HEK293 (cell line): ENCODE measurements at regions not wholly inside any gene's neighbourhood (a gene's known extent, or its start where the extent isn't known, plus 50 kb on each side); places are given as distances from the start of the nearest gene placed in this dataset.
"Not testable (repeated sequence)": the region's sequence is repeated elsewhere in the genome, so short reads cannot be mapped to it uniquely, and the experiment has no call there.

Experiments
- CTCF ChIA-PET: fragments of 350-600 bp; formaldehyde crosslinking; extraction: SDS; loops from one replicate; lab custom pipeline; 2021; ENCODE audit warnings: antibody characterized with exemption; lab: Yijun Ruan, JAX
- POLR2A ChIA-PET: fragments of 300-600 bp; formaldehyde crosslinking; extraction: SDS; loops from one replicate; lab custom pipeline; 2020; ENCODE audit warnings: antibody characterized with exemption, inconsistent platforms; lab: Yijun Ruan, JAX
- H3K27ac ChIP-seq: fragments of 200-500 bp; sonication (Bioruptor generic); 2 replicates; pipeline ENCODE4 v1.5.1; 2014; ENCODE audit warnings: low read depth, low read length, control low read depth, inconsistent platforms; ENCODE audit errors: extremely low read depth
- H3K36me3 ChIP-seq, 2 experiments: fragments of 200-500 bp in 1 of 2; sonication (Bioruptor generic) in 1 of 2; 1 replicate in 1 of 2; 2 replicates in 1 of 2; pipeline ENCODE4 v1.5.1; 2014 to 2017; ENCODE audit warnings: inconsistent platforms in 2 of 2, low read length in 2 of 2; ENCODE audit not compliant: control insufficient read depth in 2 of 2, insufficient read depth in 1 of 2
- H3K4me1 ChIP-seq: fragments of 200-500 bp; sonication (Bioruptor generic); 2 replicates; pipeline ENCODE4 v1.5.1; 2014; ENCODE audit warnings: mild to moderate bottlenecking, low read length, inconsistent platforms; ENCODE audit not compliant: control insufficient read depth, insufficient read depth
- H3K4me3 ChIP-seq: 2 replicates; pipeline ENCODE4 v1.5.1; 2011; ENCODE audit warnings: low read depth, mild to moderate bottlenecking, control low read depth, low read length, moderate library complexity
- H3K9me3 ChIP-seq: fragments of 200-500 bp; sonication (Bioruptor generic); 2 replicates; pipeline ENCODE4 v1.5.1; 2014; ENCODE audit warnings: low read depth, low read length, inconsistent platforms; ENCODE audit not compliant: control insufficient read depth, insufficient read depth
- HOXC10 ChIP-seq: sonication (generic); formaldehyde crosslinking; IDR thresholded peaks from 2 replicates; pipeline ENCODE4 v1.8.1; 2023; ENCODE audit warnings: mild to moderate bottlenecking, missing genetic modification reagents
- TRIM28 ChIP-seq: IDR thresholded peaks from 2 replicates; pipeline ENCODE4 v1.6.1; 2011; ENCODE audit warnings: low read length, control low read depth, borderline replicate concordance
- ZBTB6 ChIP-seq: fragments of 450-650 bp; formaldehyde crosslinking; IDR thresholded peaks from 2 replicates; pipeline ENCODE4 v1.5.1; 2017; ENCODE audit warnings: missing biosample characterization, missing genetic modification characterization
- ZIC2 ChIP-seq: fragments of 450-650 bp; formaldehyde crosslinking; IDR thresholded peaks from 2 replicates; pipeline ENCODE4 v1.5.1; 2016; ENCODE audit warnings: missing biosample characterization, missing genetic modification characterization
- ZNF18 ChIP-seq: fragments of 450-650 bp; formaldehyde crosslinking; IDR thresholded peaks from 2 replicates; pipeline ENCODE4 v1.5.1; 2016; ENCODE audit warnings: missing biosample characterization, missing genetic modification characterization
- ZNF184 ChIP-seq: fragments of 450-650 bp; IDR thresholded peaks from 2 replicates; pipeline ENCODE4 v1.5.1; 2018; ENCODE audit warnings: missing biosample characterization, mild to moderate bottlenecking, missing genetic modification characterization
- ZNF239 ChIP-seq: fragments of 450-650 bp; formaldehyde crosslinking; IDR thresholded peaks from 2 replicates; pipeline ENCODE4 v1.5.1; 2016; ENCODE audit warnings: missing biosample characterization, missing genetic modification characterization
- ZNF335 ChIP-seq: fragments of 450-650 bp; formaldehyde crosslinking; conservative IDR thresholded peaks from 2 replicates; pipeline ENCODE4 v1.5.1; 2016; ENCODE audit warnings: missing biosample characterization, missing genetic modification characterization
- ZNF366 ChIP-seq: fragments of 450-650 bp; formaldehyde crosslinking; conservative IDR thresholded peaks from 2 replicates; pipeline ENCODE4 v1.5.1; 2016; ENCODE audit warnings: missing biosample characterization, missing genetic modification characterization
- ZNF514 ChIP-seq: fragments of 450-650 bp; formaldehyde crosslinking; IDR thresholded peaks from 2 replicates; pipeline ENCODE4 v1.5.1; 2016; ENCODE audit warnings: missing biosample characterization, missing genetic modification characterization
- ZNF521 ChIP-seq: fragments of 450-650 bp; formaldehyde crosslinking; IDR thresholded peaks from 2 replicates; pipeline ENCODE4 v1.5.1; 2017; ENCODE audit warnings: missing biosample characterization, mild to moderate bottlenecking, missing genetic modification characterization
- ZNF645 ChIP-seq: fragments of 450-650 bp; formaldehyde crosslinking; IDR thresholded peaks from 2 replicates; pipeline ENCODE4; 2016; ENCODE audit warnings: missing biosample characterization, missing genetic modification characterization
- ZNF704 ChIP-seq: fragments of 450-650 bp; formaldehyde crosslinking; IDR thresholded peaks from 2 replicates; pipeline ENCODE4 v1.5.1; 2016; ENCODE audit warnings: missing biosample characterization, missing genetic modification characterization
- TF ChIP-seq, protein P1 (sequence below): fragments of 450-650 bp; formaldehyde crosslinking; IDR thresholded peaks from 2 replicates; pipeline ENCODE4 v1.5.1; 2016; ENCODE audit warnings: missing biosample characterization, missing genetic modification characterization
- TF ChIP-seq, protein P2 (sequence below): fragments of 450-650 bp; formaldehyde crosslinking; IDR thresholded peaks from 2 replicates; pipeline ENCODE4 v1.5.1; 2017; ENCODE audit warnings: missing biosample characterization, missing genetic modification characterization

GRCh38 chr13:24619282-24619681, 60.9 kb upstream of the ATP12A start:
- H3K9me3 ChIP-seq = no peaks in the 10 kb centered on the region
- no peak overlapping the region for H3K27ac ChIP-seq
- no peaks in the 10 kb centered on the region for H3K4me1 ChIP-seq
- ChIA-PET POLR2A (interaction anchor here (0.7 kb wide), 1 partner anchor 284 kb away, joined by 4 read pairs; no protein-coding TSS in a partner anchor), CTCF (no interaction called here)
- TF ChIP-seq TRIM28 (no peak), ZNF514 (no peak), ZNF18 (no peak), ZNF239 (tag by site-specific recombination) (no peak), ZNF366 (tag by site-specific recombination) (no peak), ZNF521 (no peak), ZIC2 (no peak), ZNF335 (tag by site-specific recombination) (no peak), ZNF184 (tag by site-specific recombination) (no peak), ZNF704 (no peak)
- TF ChIP-seq, protein P1, sequence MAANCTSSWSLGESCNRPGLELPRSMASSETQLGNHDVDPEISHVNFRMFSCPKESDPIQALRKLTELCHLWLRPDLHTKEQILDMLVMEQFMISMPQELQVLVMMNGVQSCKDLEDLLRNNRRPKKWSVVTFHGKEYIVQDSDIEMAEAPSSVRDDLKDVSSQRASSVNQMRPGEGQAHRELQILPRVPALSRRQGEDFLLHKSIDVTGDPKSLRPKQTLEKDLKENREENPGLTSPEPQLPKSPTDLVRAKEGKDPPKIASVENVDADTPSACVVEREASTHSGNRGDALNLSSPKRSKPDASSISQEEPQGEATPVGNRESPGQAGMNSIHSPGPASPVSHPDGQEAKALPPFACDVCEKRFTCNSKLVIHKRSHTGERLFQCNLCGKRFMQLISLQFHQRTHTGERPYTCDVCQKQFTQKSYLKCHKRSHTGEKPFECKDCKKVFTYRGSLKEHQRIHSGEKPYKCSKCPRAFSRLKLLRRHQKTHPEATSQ (tag by site-specific recombination) = no peak
- H3K4me3 ChIP-seq = no peak overlapping the region
- no peaks in the 10 kb centered on the region for H3K36me3 ChIP-seq

GRCh38 chr13:24622481-24623148, 57.6 kb upstream of the ATP12A start:
- CTCF ChIA-PET, H3K27ac ChIP-seq, H3K4me1 ChIP-seq, H3K4me3 ChIP-seq, H3K36me3 ChIP-seq, POLR2A ChIA-PET, H3K9me3 ChIP-seq: not testable (repeated sequence)

- no peaks in the 10 kb centered on the region for H3K4me1 ChIP-seq
- POLR2A ChIA-PET = no interaction called here
- no peak overlapping the region for H3K4me3 ChIP-seq
- TF ChIP-seq, protein P2, sequence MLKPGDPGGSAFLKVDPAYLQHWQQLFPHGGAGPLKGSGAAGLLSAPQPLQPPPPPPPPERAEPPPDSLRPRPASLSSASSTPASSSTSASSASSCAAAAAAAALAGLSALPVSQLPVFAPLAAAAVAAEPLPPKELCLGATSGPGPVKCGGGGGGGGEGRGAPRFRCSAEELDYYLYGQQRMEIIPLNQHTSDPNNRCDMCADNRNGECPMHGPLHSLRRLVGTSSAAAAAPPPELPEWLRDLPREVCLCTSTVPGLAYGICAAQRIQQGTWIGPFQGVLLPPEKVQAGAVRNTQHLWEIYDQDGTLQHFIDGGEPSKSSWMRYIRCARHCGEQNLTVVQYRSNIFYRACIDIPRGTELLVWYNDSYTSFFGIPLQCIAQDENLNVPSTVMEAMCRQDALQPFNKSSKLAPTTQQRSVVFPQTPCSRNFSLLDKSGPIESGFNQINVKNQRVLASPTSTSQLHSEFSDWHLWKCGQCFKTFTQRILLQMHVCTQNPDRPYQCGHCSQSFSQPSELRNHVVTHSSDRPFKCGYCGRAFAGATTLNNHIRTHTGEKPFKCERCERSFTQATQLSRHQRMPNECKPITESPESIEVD (tag by site-specific recombination) = no peak
- TF ChIP-seq ZNF645 (tag by site-specific recombination) (no peak), ZBTB6 (tag by site-specific recombination) (no peak), HOXC10 (no peak)
- TF ChIP-seq, all 188 proteins: peak for 0
- no peaks in the 10 kb centered on the region for H3K36me3 ChIP-seq
- H3K9me3 ChIP-seq = no peaks in the 10 kb centered on the region
- CTCF ChIA-PET = interaction anchor here (0.6 to 1.5 kb wide), 2 partner anchors 11 to 104 kb away, joined by 3 read pairs; no protein-coding TSS in a partner anchor
- no peak overlapping the region for H3K27ac ChIP-seq
Observed at GRCh38 chr13:24623149-24623665, 57.0 kb upstream of the ATP12A start.
